ENCODE measurements at regions not wholly inside any gene's neighbourhood (a gene's known extent, or its start where the extent isn't known, plus 50 kb on each side); places are given as distances from the start of the nearest gene placed in this dataset.

GRCh38 chr2:182506606-182507005 lies 79.8 kb upstream of the PDE1A start:
- TF ChIP-seq CTCF (conservative IDR thresholded peaks at IDR 0.05) (no peak), ZFX (IDR thresholded peaks at IDR 0.05) (no peak)
